ENCODE measurements at regions not wholly inside any gene's neighbourhood (a gene's known extent, or its start where the extent isn't known, plus 50 kb on each side); places are given as distances from the start of the nearest gene placed in this dataset.

DNA sequence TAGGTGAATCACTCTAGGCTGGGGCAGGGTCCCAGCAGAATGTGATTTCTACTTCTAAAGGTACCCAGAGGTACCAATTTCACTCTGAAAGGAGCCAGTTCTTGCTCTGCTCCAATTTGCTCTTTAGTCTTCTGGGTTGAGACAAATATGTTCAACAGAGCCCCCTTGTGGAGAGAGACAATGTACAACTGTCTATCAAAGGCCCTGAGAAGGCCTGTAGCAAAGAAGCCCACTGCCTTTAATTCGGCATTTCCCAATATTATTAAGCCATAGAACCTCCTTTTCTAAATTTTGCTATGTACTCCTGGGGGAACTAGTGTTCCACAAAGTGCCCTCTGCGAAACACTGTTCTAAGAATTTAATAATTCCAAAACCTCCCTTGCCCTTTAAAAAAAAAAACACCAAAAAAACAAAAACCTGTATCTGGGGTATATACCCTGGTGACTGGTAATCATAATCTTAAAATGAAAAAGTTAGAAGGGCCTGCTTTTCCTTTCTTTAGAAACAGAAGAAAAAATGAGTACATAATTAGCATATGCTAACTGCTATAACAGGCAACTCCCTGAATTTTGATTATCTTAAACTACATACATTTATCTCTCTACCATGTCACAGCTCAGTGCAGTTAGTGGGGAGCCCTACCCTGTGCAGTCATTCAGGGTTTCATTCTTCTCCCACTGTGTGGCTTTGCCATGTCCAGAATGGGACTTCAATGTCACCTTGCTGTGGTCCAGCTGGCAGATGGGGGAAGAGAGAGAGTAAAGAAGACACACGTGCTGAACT, 160.9 kb upstream of the BMPER start:
- no peak for TF ChIP-seq CTCF (IDR thresholded peaks at IDR 0.05)
- H3K4me1 ChIP-seq (ENCODE audit: control insufficient read depth in 1 of 2, insufficient read depth in 2 of 2, low read length in 2 of 2) = no peaks in the 10 kb centered on the region
- no peaks in the 10 kb centered on the region for H4K20me1 ChIP-seq (ENCODE audit: insufficient read depth, low read length)
- no peaks in the 10 kb centered on the region for H3K36me3 ChIP-seq (replicated peaks in 1 of 2; ENCODE audit: control insufficient read depth in 1 of 2, insufficient read depth in 2 of 2, low read length in 2 of 2)
- no peak overlapping the region for H3K27ac ChIP-seq (ENCODE audit: low read depth in 1 of 2, low read length in 2 of 2)
- peaks cover 1 to 5% (median 2%) of the 10 kb centered on the region in 3 donors for H3K27me3 Mint-ChIP-seq (ENCODE audit: low read depth in 3 of 3)
- intact Hi-C loops (cut with micrococcal nuclease) = no loop called here
- no peak overlapping the region for H2AFZ ChIP-seq (ENCODE audit: insufficient read depth, low read depth, low read length, poor library complexity, severe bottlenecking)
- no peak overlapping the region for H3K4me3 ChIP-seq (replicated peaks in 1 of 3; ENCODE audit: low read depth in 2 of 3, low read length in 3 of 3)
- no peaks in the 10 kb centered on the region for H3K79me2 ChIP-seq (ENCODE audit: insufficient read depth, low read length)
- no peaks in the 10 kb centered on the region for H3K27me3 ChIP-seq (ENCODE audit: control insufficient read depth in 2 of 2, insufficient read depth in 2 of 2, low read length in 2 of 2)
- no peak overlapping the region for H3K9ac ChIP-seq (ENCODE audit: insufficient read depth, low read length, poor library complexity, severe bottlenecking)
- WGBS (ENCODE audit: insufficient coverage) = 100% methylated on average over 1 of the region's 3 CpGs
- no peak overlapping the region for H3K4me2 ChIP-seq (replicated peaks; ENCODE audit: extremely low read depth, low read length, poor library complexity, severe bottlenecking)
- peaks cover 0 to 4% of the 10 kb centered on the region in 2 donors for H3K9me3 ChIP-seq (replicated peaks in 1 of 2; ENCODE audit: control insufficient read depth in 1 of 2, insufficient read depth in 1 of 2, low read length in 2 of 2)
- H3K4me3 Mint-ChIP-seq = no peak overlapping the region
- no peaks in the 10 kb centered on the region for H3K36me3 Mint-ChIP-seq
- peaks cover 0 to 5% (median 0%) of the 10 kb centered on the region in 7 donors for H3K9me3 Mint-ChIP-seq
- no peaks in the 10 kb centered on the region for H3K4me1 Mint-ChIP-seq
- DNase-seq = no peak
- H3K27ac Mint-ChIP-seq = no peak overlapping the region

GRCh38 chr7:33745934-33746333, 159.4 kb upstream of the BMPER start:
- no CpG with 5 or more reads among the region's 3 CpGs for WGBS (ENCODE audit: insufficient coverage)
- Histone ChIP-seq H4K20me1 (ENCODE audit: insufficient read depth, low read length) (no peaks in the 10 kb centered on the region), H3K4me2 (replicated peaks; ENCODE audit: extremely low read depth, low read length, poor library complexity, severe bottlenecking) (no peak overlapping the region), H3K4me1 (ENCODE audit: control insufficient read depth in 1 of 2, insufficient read depth in 2 of 2, low read length in 2 of 2) (no peaks in the 10 kb centered on the region), H3K4me3 (replicated peaks in 1 of 3; ENCODE audit: low read depth in 2 of 3, low read length in 3 of 3) (no peak overlapping the region), H2AFZ (ENCODE audit: insufficient read depth, low read depth, low read length, poor library complexity, severe bottlenecking) (no peak overlapping the region), H3K27ac (ENCODE audit: low read depth in 1 of 2, low read length in 2 of 2) (no peak overlapping the region), H3K9ac (ENCODE audit: insufficient read depth, low read length, poor library complexity, severe bottlenecking) (no peak overlapping the region), H3K36me3 (replicated peaks in 1 of 2; ENCODE audit: control insufficient read depth in 1 of 2, insufficient read depth in 2 of 2, low read length in 2 of 2) (no peaks in the 10 kb centered on the region), H3K27me3 (ENCODE audit: control insufficient read depth in 2 of 2, insufficient read depth in 2 of 2, low read length in 2 of 2) (no peaks in the 10 kb centered on the region), H3K79me2 (ENCODE audit: insufficient read depth, low read length) (no peaks in the 10 kb centered on the region), H3K9me3 (replicated peaks in 1 of 2; ENCODE audit: control insufficient read depth in 1 of 2, insufficient read depth in 1 of 2, low read length in 2 of 2) (peaks cover 0 to 4% of the 10 kb centered on the region in 2 donors)
- peaks cover 1 to 7% (median 2%) of the 10 kb centered on the region in 3 donors for H3K27me3 Mint-ChIP-seq (ENCODE audit: low read depth in 3 of 3)
- no peaks in the 10 kb centered on the region for H3K36me3 Mint-ChIP-seq
- no peak for DNase-seq
- H3K9me3 Mint-ChIP-seq = peaks cover 0 to 6% (median 0%) of the 10 kb centered on the region in 7 donors
- H3K4me3 Mint-ChIP-seq = no peak overlapping the region
- no peaks in the 10 kb centered on the region for H3K4me1 Mint-ChIP-seq
- intact Hi-C loops (cut with micrococcal nuclease) = no loop called here
- no peak for TF ChIP-seq CTCF (IDR thresholded peaks at IDR 0.05)
- H3K27ac Mint-ChIP-seq = no peak overlapping the region
